ENCODE measurements at regions not wholly inside any gene's neighbourhood (a gene's known extent, or its start where the extent isn't known, plus 50 kb on each side); places are given as distances from the start of the nearest gene placed in this dataset.

DNA sequence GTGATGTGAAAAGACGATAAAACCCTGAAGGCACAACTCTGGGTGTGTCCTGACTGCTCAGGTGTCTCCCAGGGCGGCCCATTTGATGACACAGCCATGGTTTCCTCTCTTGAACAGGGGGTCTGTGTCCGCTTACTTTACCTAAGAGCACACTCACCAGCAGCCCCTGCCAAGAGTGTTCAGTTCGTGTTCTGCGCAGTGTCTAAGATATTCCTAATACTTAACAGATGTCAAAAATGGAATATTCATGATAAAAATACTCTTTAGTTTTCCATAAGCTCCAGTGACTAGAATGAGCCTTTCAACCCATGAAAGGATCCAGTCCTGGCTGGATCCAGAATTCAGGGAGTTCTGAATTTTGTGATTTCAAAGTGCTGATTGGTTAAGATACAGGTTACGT is 492.4 kb downstream of the TNS3 start:
- Mint-ChIP-seq H3K27me3 (ENCODE audit: low read depth) (no peaks in the 10 kb centered on the region), H3K27ac (no peak overlapping the region), H3K36me3 (ENCODE audit: low read depth) (no peaks in the 10 kb centered on the region), H3K4me3 (ENCODE audit: low read depth) (no peak overlapping the region), H3K4me1 (ENCODE audit: low read depth) (no peaks in the 10 kb centered on the region), H3K9me3 (no peaks in the 10 kb centered on the region)
- DNase-seq (ENCODE audit: low spot score) = no peak
- intact Hi-C loops (cut with micrococcal nuclease) = loop anchor here (1.0 kb wide), 1 partner anchor 1172 kb away; no protein-coding TSS in a partner anchor

DNA sequence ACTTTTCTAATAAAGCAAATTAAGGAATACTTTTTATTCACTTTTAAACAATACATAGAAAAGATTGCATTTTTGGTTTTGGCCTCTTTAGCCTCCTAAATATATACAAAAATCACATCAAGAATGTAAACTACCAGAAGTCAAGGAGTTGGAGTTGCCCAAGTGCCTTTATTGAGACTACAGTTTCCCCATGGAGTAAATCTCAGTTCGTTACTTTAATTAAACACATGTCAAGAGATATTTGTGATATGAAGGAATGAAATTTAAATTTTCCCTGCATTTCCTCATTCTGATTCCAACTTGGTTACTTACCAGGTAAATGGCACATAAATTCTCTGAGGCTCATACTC is 492.9 kb downstream of the TNS3 start:
- Mint-ChIP-seq H3K27ac (no peak overlapping the region), H3K4me1 (ENCODE audit: low read depth) (no peaks in the 10 kb centered on the region), H3K4me3 (ENCODE audit: low read depth) (no peak overlapping the region), H3K27me3 (ENCODE audit: low read depth) (no peaks in the 10 kb centered on the region), H3K36me3 (ENCODE audit: low read depth) (no peaks in the 10 kb centered on the region), H3K9me3 (no peaks in the 10 kb centered on the region)
- DNase-seq (ENCODE audit: low spot score) = no peak
- intact Hi-C loops (cut with micrococcal nuclease) = loop anchor here (1.0 kb wide), 1 partner anchor 1172 kb away; no protein-coding TSS in a partner anchor

DNA sequence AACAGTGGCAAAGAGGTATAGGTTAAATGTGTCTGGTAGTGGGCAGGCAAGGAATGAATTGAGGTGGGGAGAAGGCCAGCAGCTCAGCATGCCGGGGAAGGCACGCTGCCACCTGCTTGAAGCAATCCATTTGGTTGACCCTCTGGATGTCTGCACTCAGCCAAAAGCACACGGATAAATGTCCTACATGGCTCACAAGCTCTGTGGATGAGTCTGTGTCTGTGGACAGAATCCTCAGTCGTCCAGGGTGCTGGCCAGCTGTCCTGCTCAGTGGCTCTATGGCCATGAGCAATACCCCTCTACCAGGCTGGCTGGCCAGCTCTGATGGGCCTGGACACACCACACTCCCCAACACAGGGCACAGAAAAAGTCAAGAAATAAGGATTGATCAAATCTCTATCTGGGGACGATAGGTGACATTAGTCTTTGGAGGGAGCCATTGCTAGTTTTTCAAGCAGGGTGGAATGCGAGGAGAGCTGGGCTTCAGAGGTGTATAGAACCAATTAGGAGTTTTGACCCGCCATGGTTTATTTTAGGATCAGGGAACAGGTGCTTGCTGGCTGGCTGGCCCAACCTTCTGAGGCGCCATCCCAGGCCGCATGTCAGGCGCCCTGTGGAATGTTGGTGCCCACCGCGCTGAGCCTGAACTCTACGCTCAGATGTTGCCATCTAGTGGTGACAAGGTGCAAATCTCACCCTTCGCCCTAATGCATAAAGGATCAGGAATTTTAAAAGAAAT is 493.4 kb downstream of the TNS3 start:
- Mint-ChIP-seq H3K9me3 (no peaks in the 10 kb centered on the region), H3K27ac (no peak overlapping the region), H3K4me3 (ENCODE audit: low read depth) (no peak overlapping the region), H3K4me1 (ENCODE audit: low read depth) (no peaks in the 10 kb centered on the region), H3K27me3 (ENCODE audit: low read depth) (no peaks in the 10 kb centered on the region), H3K36me3 (ENCODE audit: low read depth) (no peaks in the 10 kb centered on the region)
- intact Hi-C loops (cut with micrococcal nuclease) = loop anchor here (1.0 kb wide), 1 partner anchor 1171 kb away; no protein-coding TSS in a partner anchor
- no peak for DNase-seq (ENCODE audit: low spot score)

GRCh38 chr7:47087866-47088265 is 494.0 kb downstream of the TNS3 start:
- no peaks in the 10 kb centered on the region for H3K9me3 Mint-ChIP-seq
- H3K4me1 Mint-ChIP-seq (ENCODE audit: low read depth) = no peaks in the 10 kb centered on the region
- no peaks in the 10 kb centered on the region for H3K27me3 Mint-ChIP-seq (ENCODE audit: low read depth)
- H3K4me3 Mint-ChIP-seq (ENCODE audit: low read depth) = no peak overlapping the region
- intact Hi-C loops (cut with micrococcal nuclease) = no loop called here
- no peak for DNase-seq (ENCODE audit: low spot score)
- H3K27ac Mint-ChIP-seq = no peak overlapping the region
- no peaks in the 10 kb centered on the region for H3K36me3 Mint-ChIP-seq (ENCODE audit: low read depth)

DNA sequence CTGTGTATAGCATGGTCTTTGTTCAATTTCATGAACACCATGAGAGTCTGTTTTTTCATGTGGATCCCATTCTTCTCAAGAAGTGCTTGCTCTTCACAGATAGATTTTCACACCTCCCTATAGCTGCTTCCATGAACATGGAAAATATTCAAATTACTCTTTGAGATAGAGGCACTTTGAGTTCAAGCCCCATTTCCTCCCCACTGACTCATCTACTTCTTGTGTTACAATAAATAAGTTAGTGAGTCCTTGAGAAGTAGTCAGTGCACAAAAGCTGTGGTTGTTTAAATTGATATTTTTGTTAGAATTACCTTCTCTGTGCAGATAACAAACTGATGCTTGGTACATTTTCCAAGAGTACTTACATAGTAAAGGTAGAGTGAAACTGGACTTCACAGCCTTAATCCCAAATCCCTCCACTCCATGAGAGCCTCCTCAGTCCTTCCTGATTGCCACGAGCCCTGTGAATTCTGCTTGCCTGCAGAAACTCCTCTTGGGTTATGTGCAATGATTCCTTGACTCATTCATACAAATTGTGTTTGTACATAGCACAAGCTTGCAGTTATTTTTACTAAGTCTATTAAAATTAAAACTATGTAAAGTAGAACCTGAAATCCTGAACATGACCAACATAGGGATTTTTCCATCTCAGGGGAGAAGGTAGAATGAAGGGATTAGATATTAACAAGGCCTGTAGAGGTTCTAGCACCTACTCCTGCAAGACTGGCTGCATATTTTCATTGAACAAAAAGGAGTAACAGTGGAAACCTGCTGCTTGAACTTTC is 496.2 kb downstream of the TNS3 start:
- intact Hi-C loops (cut with micrococcal nuclease) = no loop called here
- no peaks in the 10 kb centered on the region for H3K4me1 Mint-ChIP-seq (ENCODE audit: low read depth)
- no peaks in the 10 kb centered on the region for H3K36me3 Mint-ChIP-seq (ENCODE audit: low read depth)
- DNase-seq (ENCODE audit: low spot score) = no peak
- H3K4me3 Mint-ChIP-seq (ENCODE audit: low read depth) = no peak overlapping the region
- no peaks in the 10 kb centered on the region for H3K27me3 Mint-ChIP-seq (ENCODE audit: low read depth)
- no peak overlapping the region for H3K27ac Mint-ChIP-seq
- no peaks in the 10 kb centered on the region for H3K9me3 Mint-ChIP-seq

GRCh38 chr7:47083476-47084250 is 498.2 kb downstream of the TNS3 start:
- Mint-ChIP-seq H3K27ac (no peak overlapping the region), H3K4me1 (ENCODE audit: low read depth) (no peaks in the 10 kb centered on the region), H3K27me3 (ENCODE audit: low read depth) (no peaks in the 10 kb centered on the region), H3K9me3 (no peaks in the 10 kb centered on the region), H3K36me3 (ENCODE audit: low read depth) (no peaks in the 10 kb centered on the region), H3K4me3 (ENCODE audit: low read depth) (no peak overlapping the region)
- intact Hi-C loops (cut with micrococcal nuclease) = no loop called here
- DNase-seq (ENCODE audit: low spot score) = no peak

GRCh38 chr7:47080816-47081215 is 501.1 kb downstream of the TNS3 start:
- Mint-ChIP-seq H3K4me1 (ENCODE audit: low read depth) (no peaks in the 10 kb centered on the region), H3K27me3 (ENCODE audit: low read depth) (no peaks in the 10 kb centered on the region), H3K36me3 (ENCODE audit: low read depth) (no peaks in the 10 kb centered on the region), H3K27ac (no peak overlapping the region), H3K9me3 (no peaks in the 10 kb centered on the region), H3K4me3 (ENCODE audit: low read depth) (no peak overlapping the region)
- DNase-seq (ENCODE audit: low spot score) = no peak
- intact Hi-C loops (cut with micrococcal nuclease) = no loop called here

DNA sequence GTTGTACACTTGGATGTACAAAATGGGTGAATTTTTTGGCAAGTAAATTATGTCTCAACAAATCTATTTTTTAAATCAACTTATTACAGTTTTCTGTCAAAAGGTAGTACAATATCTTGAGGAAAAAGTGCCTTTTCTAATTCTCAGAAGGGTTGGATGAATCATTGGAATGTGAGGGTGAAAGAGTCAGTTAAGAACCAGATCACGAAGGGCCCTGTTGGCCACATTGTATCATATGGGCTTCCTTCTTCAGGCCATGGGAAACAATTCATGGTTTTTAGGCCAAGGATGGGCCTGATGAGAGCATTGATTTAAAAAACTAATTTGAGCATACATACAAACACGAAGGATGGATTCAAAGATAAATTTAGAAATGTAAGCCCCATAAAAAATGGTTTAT is 503.7 kb downstream of the TNS3 start:
- H3K9me3 Mint-ChIP-seq = no peaks in the 10 kb centered on the region
- no peaks in the 10 kb centered on the region for H3K4me1 Mint-ChIP-seq (ENCODE audit: low read depth)
- intact Hi-C loops (cut with micrococcal nuclease) = no loop called here
- H3K4me3 Mint-ChIP-seq (ENCODE audit: low read depth) = no peak overlapping the region
- no peak overlapping the region for H3K27ac Mint-ChIP-seq
- no peaks in the 10 kb centered on the region for H3K27me3 Mint-ChIP-seq (ENCODE audit: low read depth)
- H3K36me3 Mint-ChIP-seq (ENCODE audit: low read depth) = no peaks in the 10 kb centered on the region
- DNase-seq (ENCODE audit: low spot score) = no peak

- Mint-ChIP-seq H3K4me1 (ENCODE audit: low read depth) (no peaks in the 10 kb centered on the region), H3K27ac (no peak overlapping the region), H3K27me3 (ENCODE audit: low read depth) (no peaks in the 10 kb centered on the region), H3K4me3 (ENCODE audit: low read depth) (no peak overlapping the region), H3K9me3 (no peaks in the 10 kb centered on the region), H3K36me3 (ENCODE audit: low read depth) (no peaks in the 10 kb centered on the region)
- intact Hi-C loops (cut with micrococcal nuclease) = no loop called here
- DNase-seq (ENCODE audit: low spot score) = no peak
Measured at GRCh38 chr7:47074702-47075153, 507.2 kb downstream of the TNS3 start.

DNA sequence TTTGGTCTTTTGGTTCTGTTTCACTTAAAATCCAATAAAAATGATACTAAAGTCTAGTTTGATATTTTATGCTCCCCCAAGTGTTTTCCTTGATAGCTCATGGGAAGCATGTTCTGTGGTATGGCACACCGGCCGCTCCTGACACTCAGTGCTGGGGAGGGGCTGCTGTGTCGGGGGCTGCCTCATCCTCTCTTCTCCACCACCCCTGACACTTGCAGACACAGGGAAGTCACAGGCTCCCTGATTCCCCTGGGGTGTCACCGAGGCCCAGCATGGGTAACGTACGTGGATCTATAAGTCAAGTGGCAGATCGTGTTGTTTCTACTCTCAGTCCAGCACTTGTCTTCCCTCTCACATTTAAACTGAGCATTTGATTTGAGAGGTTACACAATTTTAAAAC is 508.6 kb downstream of the TNS3 start:
- Mint-ChIP-seq H3K27ac (no peak overlapping the region), H3K36me3 (ENCODE audit: low read depth) (no peaks in the 10 kb centered on the region), H3K4me3 (ENCODE audit: low read depth) (no peak overlapping the region), H3K9me3 (no peaks in the 10 kb centered on the region), H3K4me1 (ENCODE audit: low read depth) (no peaks in the 10 kb centered on the region), H3K27me3 (ENCODE audit: low read depth) (no peaks in the 10 kb centered on the region)
- intact Hi-C loops (cut with micrococcal nuclease) = no loop called here
- DNase-seq (ENCODE audit: low spot score) = no peak

DNA sequence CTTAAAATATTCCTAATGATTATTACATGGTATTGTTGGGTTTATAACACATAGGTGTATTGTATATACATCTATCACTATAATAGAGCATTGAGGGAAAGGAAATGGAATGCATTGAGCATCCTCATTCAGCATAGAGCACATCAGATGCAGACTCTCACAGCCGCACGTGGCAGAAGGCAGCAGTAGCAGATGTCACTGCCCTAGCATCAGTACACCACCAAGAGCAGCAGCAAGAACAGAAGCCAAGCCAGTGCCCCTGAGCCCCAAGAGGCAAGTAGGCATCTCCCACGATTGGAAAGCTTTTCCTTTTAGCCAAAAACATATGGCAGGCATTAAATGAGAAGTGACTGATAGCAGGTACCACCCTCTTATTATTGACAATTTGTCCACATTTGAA is 510.0 kb downstream of the TNS3 start:
- no peak for DNase-seq (ENCODE audit: low spot score)
- Mint-ChIP-seq H3K4me3 (ENCODE audit: low read depth) (no peak overlapping the region), H3K27ac (no peak overlapping the region), H3K9me3 (no peaks in the 10 kb centered on the region), H3K27me3 (ENCODE audit: low read depth) (no peaks in the 10 kb centered on the region), H3K4me1 (ENCODE audit: low read depth) (no peaks in the 10 kb centered on the region), H3K36me3 (ENCODE audit: low read depth) (no peaks in the 10 kb centered on the region)
- intact Hi-C loops (cut with micrococcal nuclease) = no loop called here

DNA sequence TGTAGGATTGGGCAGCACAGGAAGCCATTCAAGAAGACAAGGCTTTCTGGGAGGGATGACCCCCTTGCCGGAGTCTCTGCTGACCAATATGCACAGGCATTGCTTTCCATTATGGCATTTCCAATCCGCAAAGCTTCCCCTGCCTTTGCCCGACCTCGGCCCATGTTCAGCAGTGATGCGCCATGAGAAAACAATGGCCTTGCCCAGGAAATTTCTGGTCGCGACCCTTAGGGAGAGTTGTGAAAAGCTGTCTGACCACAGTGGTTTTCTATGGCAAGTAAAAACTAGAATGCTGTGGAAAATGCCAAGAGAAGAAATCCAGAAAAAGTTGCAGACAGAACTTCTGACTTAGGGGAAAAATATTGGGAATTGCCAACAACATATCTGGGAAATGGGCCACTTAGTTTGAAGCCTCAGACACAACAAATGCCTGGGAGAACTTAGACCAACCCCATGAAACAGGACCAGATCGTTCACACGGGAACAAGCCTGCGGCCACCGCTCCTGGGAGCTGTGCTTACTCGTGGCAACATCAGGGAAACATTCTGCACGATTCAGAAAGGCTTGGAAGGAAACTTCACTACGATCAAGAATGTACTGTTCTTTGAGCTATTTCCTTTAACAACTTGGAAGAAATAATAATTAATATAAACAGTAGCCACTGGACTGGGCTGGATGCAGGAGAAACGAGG is 512.4 kb downstream of the TNS3 start:
- Mint-ChIP-seq H3K36me3 (ENCODE audit: low read depth) (no peaks in the 10 kb centered on the region), H3K27me3 (ENCODE audit: low read depth) (no peaks in the 10 kb centered on the region), H3K4me3 (ENCODE audit: low read depth) (no peak overlapping the region), H3K4me1 (ENCODE audit: low read depth) (no peaks in the 10 kb centered on the region), H3K9me3 (no peaks in the 10 kb centered on the region), H3K27ac (no peak overlapping the region)
- no peak for DNase-seq (ENCODE audit: low spot score)
- intact Hi-C loops (cut with micrococcal nuclease) = no loop called here
